A549 (cell line): ENCODE measurements at regions not wholly inside any gene's neighbourhood (a gene's known extent, or its start where the extent isn't known, plus 50 kb on each side); places are given as distances from the start of the nearest gene placed in this dataset.

ENCODE experiments used
- ATAC-seq, 2 experiments: fragments of 200-7000 bp in 1 of 2; fragments of >200 bp in 1 of 2; cut with Nextera tagmentation in 1 of 2; cut with Tn5 transposase in 1 of 2; 3 replicates each; pipeline versions ENCODE4 v1.8.0 to v1.9.1; 2018 to 2020; ENCODE audit warnings: mild to moderate bottlenecking in 1 of 2, moderate library complexity in 1 of 2
- CTCF ChIA-PET: fragments of 300-600 bp; sonication (Branson Sonifier 250); formaldehyde crosslinking; extraction: SDS; loops from one replicate; lab custom pipeline; 2021; ENCODE audit warnings: antibody characterized with exemption, inconsistent platforms; lab: Yijun Ruan, JAX
- POLR2A ChIA-PET: fragments of 350-600 bp; formaldehyde crosslinking; extraction: SDS; loops from one replicate; lab custom pipeline; 2021; ENCODE audit warnings: antibody characterized with exemption, inconsistent platforms; lab: Yijun Ruan, JAX
- DNase-seq, 2 experiments: peaks; one replicate each; pipeline versions ENCODE4 v3.0.0 to v3.0.0-alpha.2; 2011 to 2016; ENCODE audit warnings: low read depth in 1 of 2, low spot score in 1 of 2
- FAIRE-seq: peaks from 2 replicates; lab custom pipeline; 2011; peaks lifted over from hg19 to GRCh38; lab: Jason Lieb, UNC
- H3K27ac ChIP-seq, 2 experiments: fragments of >200 bp; sonication (Bioruptor Twin); formaldehyde crosslinking; 3 replicates each; pipeline ENCODE4 v1.5.1; 2016 to 2017
- H3K4me1 ChIP-seq: fragments of >200 bp; sonication (Bioruptor Twin); formaldehyde crosslinking; 3 replicates; pipeline ENCODE4 v1.6.1; 2016
- H3K4me2 ChIP-seq: fragments of >200 bp; sonication (Bioruptor Twin); formaldehyde crosslinking; 3 replicates; pipeline ENCODE4 v1.6.1; 2016
- H3K4me3 ChIP-seq: fragments of >200 bp; sonication (Bioruptor Twin); formaldehyde crosslinking; 3 replicates; pipeline ENCODE4 v1.5.1; 2016
- H3K9me3 ChIP-seq: fragments of >200 bp; sonication (Bioruptor Twin); formaldehyde crosslinking; 3 replicates; pipeline ENCODE4 v1.6.1; 2016
- ATOH8 ChIP-seq: fragments of 250-450 bp; sonication (Bioruptor Pico); IDR thresholded peaks from 2 replicates; pipeline ENCODE4 v1.5.0; 2020; ENCODE audit warnings: low read depth, mild to moderate bottlenecking, moderate library complexity
- BCL3 ChIP-seq: fragments of >200 bp; sonication (Bioruptor Twin); formaldehyde crosslinking; IDR thresholded peaks from 3 replicates; pipeline ENCODE4 v1.6.1; 2016
- CEBPB ChIP-seq, 2 experiments: fragments of >200 bp in 1 of 2; sonication (Bioruptor Twin) in 1 of 2; formaldehyde crosslinking in 1 of 2; IDR thresholded peaks; 2 replicates each; pipeline ENCODE4 v1.6.1; 2012 to 2016
- CHD2 ChIP-seq: fragments of 150-350 bp; IDR thresholded peaks from 2 replicates; pipeline ENCODE4 v1.6.1; 2014; ENCODE audit warnings: low read length; ENCODE audit not compliant: partially characterized antibody
- CTCF ChIP-seq: fragments of >200 bp; sonication (Bioruptor Twin); formaldehyde crosslinking; IDR thresholded peaks from 3 replicates; pipeline ENCODE4 v1.5.1; 2016
- ESRRA ChIP-seq: fragments of 150-350 bp; IDR thresholded peaks from 2 replicates; pipeline ENCODE4 v1.6.1; 2014; ENCODE audit warnings: mild to moderate bottlenecking, low read length, borderline replicate concordance
- FOSB ChIP-seq: fragments of 250-450 bp; sonication (Bioruptor Pico); IDR thresholded peaks from 2 replicates; pipeline ENCODE4 v1.5.0; 2020; ENCODE audit warnings: mild to moderate bottlenecking, moderate library complexity
- FOSL2 ChIP-seq, 2 experiments: fragments of 450-650 bp in 1 of 2; fragments of >200 bp in 1 of 2; sonication (Bioruptor Twin) in 1 of 2; formaldehyde crosslinking; IDR thresholded peaks; 2 replicates each; pipeline versions ENCODE4 v1.5.0 to v1.6.1; 2016 to 2020; ENCODE audit warnings: mild to moderate bottlenecking in 1 of 2, moderate library complexity in 1 of 2
- FOXS1 ChIP-seq: fragments of 250-450 bp; sonication (Bioruptor Pico); IDR thresholded peaks from 2 replicates; pipeline ENCODE4 v1.5.0; 2020; ENCODE audit warnings: mild to moderate bottlenecking, moderate library complexity
- HDAC2 ChIP-seq: fragments of 200-600 bp; sonication (generic); IDR thresholded peaks from 2 replicates; pipeline ENCODE4 v1.6.1; 2016
- HEYL ChIP-seq: fragments of 250-450 bp; sonication (Bioruptor Pico); IDR thresholded peaks from 2 replicates; pipeline ENCODE4 v1.8.0; 2021; ENCODE audit warnings: mild to moderate bottlenecking, moderate library complexity
- HMGXB4 ChIP-seq: fragments of 250-450 bp; sonication (Bioruptor Pico); IDR thresholded peaks from 2 replicates; pipeline ENCODE4 v1.5.0; 2021; ENCODE audit warnings: mild to moderate bottlenecking, moderate library complexity, borderline replicate concordance
- JUN ChIP-seq, 2 experiments: fragments of >200 bp; sonication (Bioruptor Twin); formaldehyde crosslinking; IDR thresholded peaks; 2 replicates in 1 of 2; 3 replicates in 1 of 2; pipeline ENCODE4 v1.6.1; 2016 to 2017
- KDM1A ChIP-seq: fragments of 200-600 bp; sonication (generic); IDR thresholded peaks from 2 replicates; pipeline ENCODE4 v1.6.1; 2016; ENCODE audit warnings: low read depth, mild to moderate bottlenecking
- MAX ChIP-seq: IDR thresholded peaks from 2 replicates; pipeline ENCODE4 v1.6.1; 2012
- PHF8 ChIP-seq: fragments of 200-600 bp; sonication (generic); IDR thresholded peaks from 2 replicates; pipeline ENCODE4 v1.6.1; 2016; ENCODE audit warnings: low read depth, mild to moderate bottlenecking, antibody characterized with exemption, moderate library complexity, borderline replicate concordance
- POLR2AphosphoS2 ChIP-seq: conservative IDR thresholded peaks from 2 replicates; pipeline ENCODE4 v1.6.1; 2012; ENCODE audit warnings: low read length, improper control_type of control experiment, inconsistent platforms
- RNF2 ChIP-seq: fragments of 200-600 bp; sonication (generic); IDR thresholded peaks from 2 replicates; pipeline ENCODE4 v1.6.1; 2016; ENCODE audit warnings: low read depth, mild to moderate bottlenecking, antibody characterized with exemption, moderate library complexity, borderline replicate concordance
- TFCP2L1 ChIP-seq: fragments of 250-450 bp; sonication (Bioruptor Pico); IDR thresholded peaks from 2 replicates; pipeline ENCODE4 v1.5.0; 2021; ENCODE audit warnings: mild to moderate bottlenecking
- USF2 ChIP-seq: fragments of 450-650 bp; IDR thresholded peaks from 2 replicates; pipeline ENCODE4 v1.6.1; 2014; ENCODE audit warnings: antibody characterized with exemption
- ZSCAN20 ChIP-seq: fragments of 250-450 bp; sonication (Bioruptor Pico); IDR thresholded peaks from 2 replicates; pipeline ENCODE4 v1.8.0; 2022; ENCODE audit warnings: mild to moderate bottlenecking, moderate library complexity
- WGBS: methylation state at CpG from one replicate; pipeline ENCODE4 v1.1.6; 2017; ENCODE audit errors: missing lambda C conversion rate; 5-methylcytosine and 5-hydroxymethylcytosine counted together

GRCh38 chr18:55147791-55148190 lies 188.5 kb upstream of the CCDC68 start:
- no peaks in the 10 kb centered on the region for H3K4me1 ChIP-seq
- 23% methylated on average over 3 of the region's 3 CpGs for WGBS
- H3K4me2 ChIP-seq, result no peak overlapping the region
- no peak overlapping the region for H3K4me3 ChIP-seq
- FAIRE-seq (no peak), ATAC-seq (no peak), DNase-seq (no peak)
- TF ChIP-seq PHF8 (no peak), BCL3 (no peak), FOSB (CRISPR knock-in tag) (no peak), HDAC2 (no peak), CTCF (no peak), TFCP2L1 (CRISPR knock-in tag) (no peak), ZSCAN20 (no peak), CHD2 (no peak), ATOH8 (CRISPR knock-in tag) (no peak)
- ChIA-PET POLR2A (no interaction called here), CTCF (no interaction called here)
- H3K27ac ChIP-seq, result no peak overlapping the region
- H3K9me3 ChIP-seq, result no peaks in the 10 kb centered on the region

GRCh38 chr18:55144193-55144930 lies 185.1 kb upstream of the CCDC68 start:
- H3K4me2 ChIP-seq, result no peak overlapping the region
- 12% methylated on average over 2 of the region's 2 CpGs for WGBS
- TF ChIP-seq ESRRA (no peak), JUN (IDR thresholded peaks at IDR 0.05) (no peak), MAX (no peak), FOXS1 (CRISPR knock-in tag) (no peak), RNF2 (no peak), HEYL (no peak)

GRCh38 chr18:55142410-55142809 lies 183.1 kb upstream of the CCDC68 start:
- TF ChIP-seq FOSL2 (IDR thresholded peaks at IDR 0.05) (no peak), FOSL2 (CRISPR knock-in tag; IDR thresholded peaks at IDR 0.05) (no peak), USF2 (no peak), KDM1A (no peak), HMGXB4 (CRISPR knock-in tag) (no peak), FOSB (CRISPR knock-in tag) (no peak), ESRRA (no peak), POLR2AphosphoS2 (no peak), CEBPB (IDR thresholded peaks at IDR 0.05) (no peak)
- DNase-seq, result no peak
- no peak overlapping the region for H3K4me2 ChIP-seq
- H3K4me3 ChIP-seq, result no peak overlapping the region
- no peak for FAIRE-seq
- ATAC-seq, result no peak
- ChIA-PET POLR2A (no interaction called here), CTCF (no interaction called here)
- H3K4me1 ChIP-seq, result no peaks in the 10 kb centered on the region
- H3K9me3 ChIP-seq, result no peaks in the 10 kb centered on the region
- no peak overlapping the region for H3K27ac ChIP-seq
- WGBS, result 79% methylated on average over 6 of the region's 6 CpGs

More at GRCh38 chr18:55144193-55144930, 185.1 kb upstream of the CCDC68 start:
- Histone ChIP-seq H3K4me1 (no peaks in the 10 kb centered on the region), H3K4me3 (no peak overlapping the region), H3K27ac (no peak overlapping the region), H3K9me3 (no peaks in the 10 kb centered on the region)
- ATAC-seq (no peak), FAIRE-seq (no peak), DNase-seq (no peak)
- POLR2A ChIA-PET, result no interaction called here
- CTCF ChIA-PET, result no interaction called here
